RWPE1 (cell line): ENCODE measurements at regions not wholly inside any gene's neighbourhood (a gene's known extent, or its start where the extent isn't known, plus 50 kb on each side); places are given as distances from the start of the nearest gene placed in this dataset.

Experiments
- CTCF ChIA-PET: fragments of 350-600 bp; sonication (Branson Sonifier 250); formaldehyde crosslinking; extraction: SDS; loops from one replicate; lab custom pipeline; 2021; lab: Yijun Ruan, JAX
- POLR2A ChIA-PET: fragments of 400-600 bp; formaldehyde crosslinking; extraction: SDS; loops from one replicate; lab custom pipeline; 2020; ENCODE audit warnings: antibody characterized with exemption; ENCODE audit not compliant: low non-redundant PET; lab: Yijun Ruan, JAX
- DNase-seq: peaks from one replicate; pipeline ENCODE4 v3.0.0; 2012; ENCODE audit warnings: low spot score
- H3K27ac ChIP-seq: fragments of 450-650 bp; 2 replicates; pipeline ENCODE4 v1.5.1; 2017
- TF ChIP-seq, protein P1 (sequence below): fragments of 450-650 bp; conservative IDR thresholded peaks from 2 replicates; pipeline ENCODE4 v1.5.1; 2017; ENCODE audit warnings: low read depth, mild to moderate bottlenecking

DNA sequence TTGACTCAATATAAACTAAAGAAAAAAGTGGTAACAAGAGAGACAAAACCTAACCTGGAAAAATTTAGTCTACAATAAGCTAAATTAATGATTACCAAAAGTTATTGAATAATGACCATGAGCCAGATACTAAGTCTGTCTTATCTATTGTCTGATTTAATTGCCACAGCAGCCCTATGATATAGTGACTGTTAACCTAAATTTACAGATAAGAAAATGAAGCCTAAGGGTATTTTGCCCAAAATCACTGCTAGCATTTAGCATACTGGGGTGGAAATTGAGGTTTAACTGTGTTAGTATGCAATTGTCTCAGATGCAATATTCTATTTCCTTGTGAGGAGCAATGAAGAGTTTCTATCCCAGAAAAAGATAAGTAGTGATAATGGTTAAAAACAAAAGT, 361.0 kb upstream of the EYS start:
- CTCF ChIA-PET = no interaction called here
- DNase-seq = no peak
- POLR2A ChIA-PET = no interaction called here

DNA sequence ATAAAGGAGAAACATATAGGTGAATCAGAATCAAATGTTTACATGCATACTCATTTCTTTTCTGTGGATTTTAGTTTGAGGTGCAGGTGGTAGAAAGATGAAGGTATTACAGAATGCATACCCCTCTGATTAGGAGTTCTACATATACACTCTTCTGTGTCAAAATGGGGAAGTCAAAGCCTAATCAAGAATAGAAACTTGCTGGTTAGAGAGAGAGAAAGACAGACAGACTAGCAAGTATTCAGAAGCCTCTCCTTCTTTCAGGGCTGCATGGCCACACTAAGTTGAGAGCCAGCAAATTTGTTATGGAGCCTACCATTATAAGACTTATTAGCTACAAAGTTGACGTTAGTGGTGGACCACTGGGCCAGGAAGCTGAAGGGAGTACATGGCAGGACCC, 358.3 kb upstream of the EYS start:
- TF ChIP-seq, protein P1, sequence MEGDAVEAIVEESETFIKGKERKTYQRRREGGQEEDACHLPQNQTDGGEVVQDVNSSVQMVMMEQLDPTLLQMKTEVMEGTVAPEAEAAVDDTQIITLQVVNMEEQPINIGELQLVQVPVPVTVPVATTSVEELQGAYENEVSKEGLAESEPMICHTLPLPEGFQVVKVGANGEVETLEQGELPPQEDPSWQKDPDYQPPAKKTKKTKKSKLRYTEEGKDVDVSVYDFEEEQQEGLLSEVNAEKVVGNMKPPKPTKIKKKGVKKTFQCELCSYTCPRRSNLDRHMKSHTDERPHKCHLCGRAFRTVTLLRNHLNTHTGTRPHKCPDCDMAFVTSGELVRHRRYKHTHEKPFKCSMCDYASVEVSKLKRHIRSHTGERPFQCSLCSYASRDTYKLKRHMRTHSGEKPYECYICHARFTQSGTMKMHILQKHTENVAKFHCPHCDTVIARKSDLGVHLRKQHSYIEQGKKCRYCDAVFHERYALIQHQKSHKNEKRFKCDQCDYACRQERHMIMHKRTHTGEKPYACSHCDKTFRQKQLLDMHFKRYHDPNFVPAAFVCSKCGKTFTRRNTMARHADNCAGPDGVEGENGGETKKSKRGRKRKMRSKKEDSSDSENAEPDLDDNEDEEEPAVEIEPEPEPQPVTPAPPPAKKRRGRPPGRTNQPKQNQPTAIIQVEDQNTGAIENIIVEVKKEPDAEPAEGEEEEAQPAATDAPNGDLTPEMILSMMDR = no peak
- POLR2A ChIA-PET = no interaction called here
- no peak overlapping the region for H3K27ac ChIP-seq
- CTCF ChIA-PET = interaction anchor here (0.5 kb wide), 1 partner anchor 9 kb away, joined by 5 read pairs; no protein-coding TSS in a partner anchor
- no peak for DNase-seq

More for the DNA sequence above, 361.0 kb upstream of the EYS start:
- no peak overlapping the region for H3K27ac ChIP-seq
- TF ChIP-seq, protein P1 = no peak

DNA sequence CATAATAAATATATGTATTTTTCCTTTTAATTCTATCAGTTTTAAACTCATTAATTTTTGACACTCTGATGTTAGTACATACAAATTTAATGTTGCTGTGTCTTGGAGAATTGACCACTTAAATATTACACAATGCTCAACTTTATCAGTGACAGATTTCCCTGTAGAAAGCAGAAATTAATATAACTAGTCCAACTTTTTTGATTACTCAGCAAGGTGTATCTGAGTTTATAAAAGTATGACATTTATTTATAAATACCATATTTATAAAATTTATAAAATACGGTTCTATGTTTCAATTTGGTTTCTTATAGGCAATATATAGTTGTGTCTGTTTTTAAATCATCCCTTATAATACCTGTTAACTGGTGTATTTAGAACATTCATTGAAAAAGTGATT, 350.0 kb upstream of the EYS start:
- POLR2A ChIA-PET = no interaction called here
- DNase-seq = no peak
- CTCF ChIA-PET = no interaction called here

DNA sequence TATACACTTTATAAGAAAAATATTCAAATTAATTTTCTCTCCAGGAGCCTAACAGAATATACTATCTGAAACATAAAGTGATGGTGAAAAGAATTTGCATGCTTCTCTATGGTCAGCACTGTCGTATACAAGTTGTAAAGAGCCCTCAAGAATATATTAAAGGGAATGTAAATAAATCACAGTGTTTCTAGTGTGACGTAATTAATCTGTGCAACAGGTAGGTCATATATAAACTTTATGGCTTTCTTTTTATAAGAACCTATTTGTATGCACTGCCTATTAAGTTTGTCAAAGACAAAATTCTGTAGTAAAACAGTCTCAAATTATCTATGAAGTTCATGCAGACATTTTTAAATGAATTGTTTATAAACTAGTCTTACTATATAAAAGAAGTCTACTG, 347.9 kb upstream of the EYS start:
- no peak for DNase-seq
- POLR2A ChIA-PET = no interaction called here
- TF ChIP-seq, protein P1 = no peak
- CTCF ChIA-PET = no interaction called here
- H3K27ac ChIP-seq = no peak overlapping the region

More for the DNA sequence above, 350.0 kb upstream of the EYS start:
- no peak overlapping the region for H3K27ac ChIP-seq
- TF ChIP-seq, protein P1 = no peak

DNA sequence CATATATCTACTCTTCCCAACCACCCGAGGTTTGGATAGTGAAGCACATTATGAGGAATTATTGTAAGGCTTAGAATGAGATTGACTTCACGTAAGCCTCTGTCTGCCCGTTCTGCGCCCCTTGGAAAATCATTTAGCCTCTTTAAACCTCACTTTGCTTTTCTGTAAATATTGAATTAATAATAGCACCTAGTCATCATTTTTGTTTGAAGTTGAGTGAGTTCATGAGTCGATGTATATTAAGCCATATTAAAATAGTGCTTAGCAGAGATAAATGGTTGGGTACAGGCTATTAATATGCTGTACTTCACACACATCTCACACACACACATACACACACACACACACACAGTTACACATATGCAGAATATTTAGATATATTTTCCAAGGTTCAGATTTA, 344.8 kb upstream of the EYS start:
- no peak overlapping the region for H3K27ac ChIP-seq
- DNase-seq = no peak
- CTCF ChIA-PET = interaction anchor here (0.5 kb wide), 2 partner anchors 24 to 1738 kb away, joined by 3 to 4 read pairs; no protein-coding TSS in a partner anchor
- POLR2A ChIA-PET = no interaction called here
- TF ChIP-seq, protein P1 = no peak

DNA sequence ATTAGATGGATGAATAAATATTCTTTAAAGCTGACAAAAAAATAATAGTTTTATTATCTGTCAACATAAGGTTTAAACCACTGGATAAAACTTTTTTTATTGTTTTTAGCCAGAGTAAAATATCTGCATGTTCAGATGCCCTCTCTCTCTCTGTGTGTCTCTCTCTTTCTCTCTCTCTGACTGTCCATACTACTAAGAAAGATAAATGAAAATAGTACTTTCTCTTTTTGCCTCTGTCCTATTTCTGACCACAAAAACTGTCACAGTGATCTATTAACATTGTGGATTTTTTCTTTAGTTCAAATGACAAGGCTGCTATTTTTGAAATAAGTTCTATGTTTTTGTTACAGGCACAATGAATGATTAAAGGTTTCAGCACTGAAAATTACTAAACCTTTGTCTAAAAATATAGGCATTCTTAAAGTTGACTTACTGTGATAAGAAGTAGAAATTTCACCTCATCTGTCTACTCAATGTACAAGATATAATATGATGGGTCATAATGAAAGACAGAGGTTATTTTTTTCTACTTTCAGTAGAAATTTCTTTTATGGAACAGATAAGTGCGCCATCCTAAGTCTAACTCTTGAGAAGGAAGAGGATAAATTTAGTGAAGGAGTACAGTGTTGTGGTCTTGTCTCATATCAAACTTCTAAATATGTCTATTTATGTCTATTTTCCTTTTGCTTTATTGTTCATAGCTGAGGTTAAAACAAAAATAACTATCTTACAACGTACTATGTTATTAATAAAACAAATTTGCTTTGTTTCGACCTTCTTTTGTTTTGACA, 341.9 kb upstream of the EYS start:
- POLR2A ChIA-PET = no interaction called here
- no peak overlapping the region for H3K27ac ChIP-seq
- TF ChIP-seq, protein P1 = no peak
- CTCF ChIA-PET = no interaction called here
- no peak for DNase-seq
